RPMI7951 (cell line): ENCODE measurements at regions not wholly inside any gene's neighbourhood (a gene's known extent, or its start where the extent isn't known, plus 50 kb on each side); places are given as distances from the start of the nearest gene placed in this dataset.
"Not testable (repeated sequence)": the region's sequence is repeated elsewhere in the genome, so short reads cannot be mapped to it uniquely, and the experiment has no call there.

Experiments used
- DNase-seq: peaks from one replicate; pipeline ENCODE4 v3.0.0-alpha.2; 2012; ENCODE audit warnings: low read depth

DNA sequence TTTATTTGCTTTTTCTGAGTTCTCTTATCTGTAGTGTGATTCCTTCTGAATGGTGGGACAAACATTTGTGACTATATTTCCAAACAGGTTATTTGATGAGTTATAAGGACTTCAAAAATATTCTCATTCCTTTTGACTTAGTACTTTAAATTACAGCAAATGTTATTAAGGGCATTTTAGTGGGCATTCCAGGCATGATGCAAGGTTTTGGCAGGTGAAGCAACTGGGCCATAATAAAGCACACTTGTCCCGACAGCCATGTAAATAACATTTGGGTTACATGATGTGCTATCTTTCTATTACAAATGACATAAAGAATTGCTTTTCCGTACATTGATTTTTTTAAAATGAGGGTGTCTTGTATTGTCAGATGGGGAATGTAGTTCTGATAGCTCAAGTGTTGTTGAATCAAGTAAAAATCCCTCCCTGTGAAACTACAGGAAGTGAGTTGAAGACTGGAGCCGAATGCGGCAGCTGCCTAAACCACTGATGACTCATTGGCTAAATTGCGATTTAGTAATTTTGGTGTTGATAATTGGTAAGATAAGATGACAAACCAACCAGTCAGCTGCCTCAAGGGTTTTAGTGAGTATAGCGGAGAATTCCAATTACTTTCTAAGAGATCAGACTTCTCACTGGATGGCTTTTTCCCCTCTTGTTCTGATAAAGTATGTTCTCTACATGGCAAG, 231.3 kb upstream of the NPY start:
- DNase-seq, result peak; percentile 97

GRCh38 chr7:24054236-24054635, 229.8 kb upstream of the NPY start:
- no peak for DNase-seq

DNA sequence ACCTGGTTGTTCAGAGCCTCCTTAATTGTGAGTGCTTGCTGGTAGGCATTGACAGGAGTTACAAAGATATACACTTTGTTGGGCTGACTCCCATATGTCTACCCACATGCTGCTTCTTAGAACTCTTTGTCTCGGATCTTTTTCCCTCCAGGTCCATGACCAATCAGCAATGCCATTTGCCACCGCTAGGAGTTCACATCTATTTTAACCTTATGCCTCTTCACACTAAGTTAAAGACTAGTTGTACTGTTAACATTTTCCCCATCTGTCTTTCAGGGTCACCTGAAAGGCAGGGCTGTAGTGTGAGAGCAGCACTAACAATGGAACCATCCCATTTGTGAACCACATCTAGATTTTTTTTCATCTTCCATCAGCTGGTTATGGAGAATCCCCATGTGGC, 226.7 kb upstream of the NPY start:
- no peak for DNase-seq

GRCh38 chr7:24058953-24059352, 225.0 kb upstream of the NPY start:
- no peak for DNase-seq

- no peak for DNase-seq
These were observed 224.2 kb upstream of the NPY start for GRCh38 chr7:24059775-24060174.

DNA sequence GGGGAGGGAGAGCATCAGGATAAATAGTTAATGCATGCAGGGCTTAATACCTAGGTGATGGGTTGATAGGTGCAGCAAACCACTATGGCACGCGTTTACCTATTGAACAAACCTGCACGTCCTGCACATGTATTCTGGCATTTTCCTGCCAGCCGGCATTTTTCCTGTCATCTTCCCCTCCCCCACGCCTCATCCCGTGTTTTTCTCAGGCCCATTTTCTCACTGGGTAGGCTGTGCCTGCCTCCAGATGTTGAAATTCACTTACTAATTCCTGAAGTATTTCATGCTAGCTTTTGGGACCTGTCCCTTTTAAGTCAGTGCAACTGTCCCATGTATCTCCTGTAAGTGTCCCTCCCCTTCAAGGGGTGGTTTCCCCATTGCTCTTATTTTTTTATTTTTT, 220.3 kb upstream of the NPY start:
- no peak for DNase-seq

DNA sequence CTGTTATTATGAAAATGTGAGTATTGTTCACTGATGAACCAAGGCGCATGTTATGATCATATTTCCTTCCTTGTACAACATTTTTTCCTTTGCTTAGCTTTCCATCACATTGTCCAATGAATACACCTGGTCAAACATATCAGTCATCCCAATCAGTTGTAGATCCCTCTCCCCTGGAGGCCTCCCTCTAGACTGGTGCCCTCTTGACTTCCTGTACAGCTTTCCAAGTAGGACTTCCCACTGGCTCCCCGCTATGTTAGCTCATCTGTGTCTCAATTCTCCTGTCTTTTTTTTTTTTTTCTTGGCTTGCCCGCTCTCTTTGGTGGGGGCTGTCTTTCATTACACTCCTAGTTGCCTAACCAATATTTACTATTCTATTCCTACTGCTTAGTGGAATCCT, 214.2 kb upstream of the NPY start:
- DNase-seq, result no peak

- DNase-seq, result no peak
These were observed 210.2 kb upstream of the NPY start for GRCh38 chr7:24073651-24074420.

- no peak for DNase-seq
These were observed 208.6 kb upstream of the NPY start for GRCh38 chr7:24075426-24075810.

DNA sequence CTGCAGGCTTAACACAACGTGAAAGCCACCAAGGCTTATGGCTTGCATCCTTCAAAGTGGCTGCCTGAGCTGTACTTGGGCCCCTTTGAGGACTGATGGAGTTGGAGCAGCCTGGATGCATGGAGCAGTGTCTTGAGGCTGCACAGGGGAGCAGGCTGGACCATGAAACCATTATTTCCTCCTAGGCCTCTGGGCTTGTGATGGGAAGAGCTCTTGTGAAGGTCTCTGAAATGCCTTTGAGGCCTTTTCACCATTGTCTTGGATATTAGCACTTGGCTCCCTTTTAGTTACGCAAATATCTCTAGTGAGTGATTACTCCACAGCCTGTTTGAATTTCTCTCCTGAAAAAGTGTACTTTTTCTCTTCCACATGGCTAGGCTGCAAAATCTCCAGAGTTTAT, 201.2 kb upstream of the NPY start:
- DNase-seq, result no peak

GRCh38 chr7:24102988-24103387, 181.0 kb upstream of the NPY start:
- no peak for DNase-seq

DNA sequence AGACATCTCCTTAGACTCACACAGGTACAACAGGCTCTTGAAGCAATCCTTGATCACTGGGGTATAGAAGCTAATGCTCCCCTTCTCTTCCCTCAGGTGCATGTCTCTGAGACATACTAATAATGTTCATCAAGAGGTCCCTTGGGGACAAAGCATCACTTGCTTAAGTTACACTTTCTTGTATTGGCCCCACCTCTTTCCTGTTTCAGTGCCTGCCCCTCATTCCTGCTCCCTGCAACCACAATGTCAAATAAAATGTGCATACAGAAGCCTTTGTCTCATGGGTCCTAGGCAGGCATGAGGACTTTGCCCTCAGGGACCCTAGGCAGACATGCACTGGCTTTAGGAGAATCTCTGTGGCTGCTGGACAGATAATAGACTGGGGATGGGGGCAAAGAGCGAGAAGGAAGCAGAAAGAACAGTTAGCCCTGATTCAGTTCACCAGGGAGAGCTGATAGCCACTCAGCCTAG, 175.0 kb upstream of the NPY start:
- no peak for DNase-seq

DNA sequence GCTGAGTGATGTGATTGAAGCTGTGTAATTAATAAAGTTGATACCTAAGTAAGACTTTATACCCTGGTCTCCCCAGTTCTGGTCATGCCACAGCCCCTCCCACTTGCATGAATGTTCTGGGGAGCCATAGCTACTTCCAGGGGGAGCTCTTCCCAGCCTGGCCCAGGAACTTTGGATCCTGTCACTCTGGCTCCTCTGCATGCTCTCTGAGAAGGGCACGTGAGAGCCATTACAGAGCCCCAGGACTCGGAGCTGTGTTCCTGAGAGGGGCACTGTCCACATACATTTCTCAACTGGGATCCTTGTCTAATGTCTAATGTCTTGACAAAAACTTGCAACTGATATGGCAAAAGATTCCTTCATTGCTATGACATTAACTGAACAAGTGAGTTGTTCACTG, 173.9 kb upstream of the NPY start:
- no peak for DNase-seq

DNA sequence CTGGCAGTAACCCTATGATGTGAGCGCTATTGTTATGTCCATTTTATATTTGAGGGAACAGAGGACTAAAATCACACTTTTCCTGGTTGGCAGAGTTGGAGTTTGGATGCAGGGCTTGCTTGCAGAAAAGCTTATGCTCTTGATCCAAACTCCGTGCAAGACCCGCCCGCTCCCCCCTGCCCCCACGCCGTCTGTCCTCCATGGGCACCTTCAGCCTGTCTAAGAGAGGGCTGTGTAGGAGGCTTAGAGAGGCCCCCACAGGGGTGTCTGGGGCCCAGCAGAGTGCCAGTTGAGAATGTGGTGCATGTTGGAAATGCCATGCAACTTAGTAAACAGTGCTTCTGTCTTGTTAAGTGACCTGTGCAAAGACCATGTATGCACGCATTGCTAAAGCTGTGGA, 170.5 kb upstream of the NPY start:
- DNase-seq, result no peak

DNA sequence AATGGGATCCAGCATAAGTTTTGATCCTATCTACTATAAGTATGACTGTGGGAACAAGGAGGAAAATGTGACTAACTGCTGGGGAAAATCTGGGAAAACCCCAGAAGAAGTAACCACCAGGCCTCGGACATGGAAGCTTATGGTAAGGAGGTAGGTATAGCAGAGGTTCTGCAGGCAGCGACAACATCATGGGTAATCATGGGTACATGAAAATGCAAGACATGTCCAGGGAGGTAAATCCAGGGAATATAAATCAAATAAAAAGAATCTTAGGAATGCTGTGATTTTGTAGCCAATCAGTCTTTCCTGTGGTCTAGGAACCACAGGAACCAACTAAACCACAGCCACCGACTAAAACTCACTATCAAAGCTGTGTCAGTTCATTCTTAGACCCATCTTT, 168.3 kb upstream of the NPY start:
- no peak for DNase-seq

GRCh38 chr7:24117903-24118499, 166.0 kb upstream of the NPY start:
- not testable (repeated sequence) for DNase-seq

- no peak for DNase-seq
These were observed 164.1 kb upstream of the NPY start for GRCh38 chr7:24119852-24120251.

DNA sequence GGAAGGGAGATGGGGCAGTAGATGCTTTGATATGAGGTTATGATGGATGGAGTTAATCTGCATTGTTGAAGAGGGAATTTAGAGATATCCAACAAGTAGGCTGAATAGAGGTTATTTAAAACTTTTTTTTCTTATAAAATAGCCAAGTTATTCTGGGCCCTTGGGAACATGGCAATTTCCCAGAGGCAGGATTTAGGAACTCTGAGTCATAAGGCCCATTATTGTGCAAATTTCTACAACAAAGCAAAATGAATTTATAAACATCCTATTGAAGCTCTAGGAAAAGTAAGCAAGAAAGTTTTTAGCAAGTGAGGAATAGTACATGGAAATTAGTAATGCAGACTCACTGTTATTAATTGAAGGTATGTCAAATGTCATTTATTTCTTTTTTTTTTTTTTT, 160.9 kb upstream of the NPY start:
- no peak for DNase-seq

- DNase-seq, result no peak
These were observed 158.2 kb upstream of the NPY start for GRCh38 chr7:24125765-24126164.

- no peak for DNase-seq
These were observed 156.1 kb upstream of the NPY start for GRCh38 chr7:24127930-24128329.

GRCh38 chr7:24129597-24129996, 154.4 kb upstream of the NPY start:
- peak; percentile 44 for DNase-seq

- DNase-seq, result no peak
These were observed 153.4 kb upstream of the NPY start for GRCh38 chr7:24130631-24131030.

DNA sequence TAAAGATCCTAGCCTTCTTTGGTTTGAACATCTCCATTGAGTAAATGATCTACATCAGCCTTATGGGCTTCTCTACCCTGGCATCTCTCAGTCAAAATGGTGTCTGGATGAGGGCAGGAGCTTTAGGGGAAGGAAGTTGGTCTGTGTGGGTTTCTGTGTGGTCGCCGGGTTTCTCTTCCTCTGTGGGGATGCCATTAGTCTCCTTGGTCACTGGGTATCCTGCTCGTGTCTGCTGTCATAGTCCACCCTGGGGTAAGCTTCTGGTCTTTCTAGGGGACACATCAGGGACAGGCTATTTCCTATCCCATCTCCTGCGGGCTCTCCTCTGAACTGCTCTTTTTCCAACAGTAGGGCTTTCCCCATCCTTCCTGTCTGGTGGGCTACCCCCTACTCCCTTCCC, 150.3 kb upstream of the NPY start:
- DNase-seq, result no peak
